Activated CD4-positive, alpha-beta T cell treated with anti-CD3 and anti-CD28 coated beads, Interleukin-2, amount 50 U/mL, for 48 hours (primary cell): ENCODE measurements at regions not wholly inside any gene's neighbourhood (a gene's known extent, or its start where the extent isn't known, plus 50 kb on each side); places are given as distances from the start of the nearest gene placed in this dataset.

ENCODE experiments used
- DNase-seq, 2 experiments: peaks; one replicate each; pipeline ENCODE4 v3.0.0-alpha.2; 2020

GRCh38 chr2:239461291-239462190, 60.7 kb upstream of the HDAC4 start:
- no peak for DNase-seq

DNA sequence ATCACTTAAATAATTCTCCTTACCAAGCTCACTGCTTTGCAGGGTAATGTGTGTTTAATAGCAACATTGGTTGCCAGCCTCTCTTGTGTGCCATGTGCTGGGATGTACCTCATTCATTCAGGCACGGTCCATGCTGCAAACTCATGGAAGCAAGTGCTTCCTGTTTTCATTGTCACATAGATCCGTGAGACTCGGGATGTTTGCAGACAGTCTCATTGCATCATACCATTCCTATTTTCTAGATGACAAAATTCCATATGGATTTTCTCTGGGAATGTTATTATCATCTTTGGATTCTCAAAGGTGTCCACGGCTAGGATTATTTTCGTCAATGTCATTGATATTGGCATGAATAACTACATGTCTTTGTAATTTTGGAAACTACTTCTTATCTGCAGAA, 60.0 kb upstream of the HDAC4 start:
- no peak for DNase-seq

DNA sequence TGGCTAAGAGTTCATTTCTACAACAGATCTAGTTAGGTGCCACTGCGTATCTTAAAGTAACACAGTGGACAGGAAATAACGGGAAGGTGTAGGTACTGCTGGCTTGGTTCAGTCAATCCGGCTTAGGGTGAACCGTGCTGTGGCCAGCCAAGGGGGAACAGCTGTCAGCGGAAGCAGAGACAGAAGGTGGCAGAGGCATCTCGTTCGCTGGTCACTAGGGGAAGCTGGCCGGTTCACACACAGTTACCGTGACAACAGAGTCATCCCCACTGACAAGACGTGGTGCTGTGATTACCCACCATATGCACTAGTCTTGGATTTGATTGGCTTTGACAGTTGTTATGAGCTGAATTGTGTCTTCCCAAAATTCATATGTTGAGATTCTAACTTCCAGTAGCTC, 58.8 kb upstream of the HDAC4 start:
- no peak for DNase-seq

GRCh38 chr2:239459056-239459455, 58.2 kb upstream of the HDAC4 start:
- DNase-seq: no peak

DNA sequence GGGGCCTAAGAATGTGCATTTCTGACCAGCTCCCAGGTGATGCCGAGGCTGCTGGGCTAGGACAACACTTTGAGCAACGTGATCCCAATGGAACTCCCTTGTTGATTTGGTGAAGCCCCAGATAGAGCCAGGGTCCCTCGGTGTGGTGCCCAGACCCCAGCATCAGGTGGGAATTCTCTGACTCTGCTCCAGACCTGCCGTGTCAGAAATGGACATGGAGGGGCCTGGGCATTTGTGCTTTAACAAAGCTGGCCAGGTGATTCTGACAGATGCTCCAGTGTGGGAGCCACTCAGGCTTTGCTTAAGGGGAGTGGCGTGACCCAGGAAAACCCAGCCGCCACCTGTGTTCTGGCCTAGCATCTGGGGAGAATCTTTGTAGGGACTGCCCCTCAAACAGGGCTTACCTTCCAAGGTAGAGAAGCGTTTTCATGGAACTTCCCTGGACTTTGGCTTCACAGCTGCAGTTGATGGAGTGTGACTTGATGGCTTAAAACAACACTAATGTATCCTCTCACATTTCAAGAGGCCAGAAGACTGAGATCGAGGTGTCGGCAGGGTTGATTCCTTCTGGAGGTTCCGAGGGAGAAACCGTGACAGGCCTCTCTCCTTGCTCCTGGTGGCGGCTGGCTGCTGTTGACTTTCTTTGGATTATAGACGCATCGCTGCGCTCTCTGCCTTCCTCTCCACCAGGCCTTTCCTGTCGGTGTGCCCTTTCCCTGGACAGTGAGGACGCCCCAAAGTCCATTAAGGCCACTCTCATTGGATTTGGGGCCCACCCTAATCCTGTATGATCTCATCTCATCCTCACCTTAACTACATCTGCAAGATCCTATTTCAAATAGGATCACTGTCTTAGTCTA, 57.0 kb upstream of the HDAC4 start:
- DNase-seq: no peak

GRCh38 chr2:239456940-239457339, 56.1 kb upstream of the HDAC4 start:
- no peak for DNase-seq

- DNase-seq: no peak
Observed at GRCh38 chr2:239455436-239456203, 54.8 kb upstream of the HDAC4 start.

GRCh38 chr2:239454507-239454906, 53.7 kb upstream of the HDAC4 start:
- DNase-seq: no peak
